ENCODE measurements at regions not wholly inside any gene's neighbourhood (a gene's known extent, or its start where the extent isn't known, plus 50 kb on each side); places are given as distances from the start of the nearest gene placed in this dataset.

DNA sequence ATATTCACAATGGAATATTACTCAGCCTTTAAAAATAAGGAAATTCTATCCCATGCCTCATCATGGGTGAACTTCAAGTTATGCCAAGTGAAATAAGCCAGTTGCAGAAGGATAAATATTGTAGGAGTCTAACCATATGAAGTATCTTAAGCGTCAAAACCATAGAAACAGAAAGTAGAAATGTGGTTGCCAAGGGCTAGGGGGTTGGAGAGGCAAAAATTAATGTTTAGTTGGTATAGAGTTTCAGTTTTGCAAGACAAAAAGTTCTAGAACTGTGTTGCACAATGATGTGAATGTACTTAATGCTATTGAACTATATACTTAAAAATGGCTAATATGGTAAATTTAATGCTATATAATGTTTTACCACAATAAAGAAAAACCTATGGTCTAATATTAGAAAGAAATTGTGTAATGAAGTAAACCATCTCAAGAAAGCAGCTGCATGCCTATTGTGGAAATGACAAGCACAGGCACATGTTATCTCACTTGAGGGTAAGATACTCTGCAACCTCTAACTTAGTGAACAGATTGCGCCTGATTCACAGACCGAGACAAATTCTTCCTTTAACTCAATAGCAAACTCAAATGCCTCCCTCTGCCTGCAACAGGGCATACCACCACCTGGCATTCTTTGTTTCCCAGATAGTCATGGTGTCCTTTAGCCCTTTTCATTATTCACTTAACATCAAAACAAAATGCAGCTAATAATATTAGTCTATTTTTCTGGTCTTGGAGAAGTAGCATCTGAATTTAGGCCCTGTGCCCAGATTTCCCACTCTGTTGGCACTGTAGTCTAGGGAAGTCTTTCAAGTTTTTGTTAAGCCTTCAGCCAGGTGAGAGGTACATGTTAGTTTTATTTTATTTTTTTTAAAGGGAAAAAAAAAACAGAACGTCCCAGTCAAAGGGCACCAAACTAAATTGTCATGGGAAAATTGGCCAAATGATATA, 80.2 kb upstream of the ACP3 start:
- TF ChIP-seq POLR2A (IDR thresholded peaks at IDR 0.05) (no peak), POLR2AphosphoS5 (IDR thresholded peaks at IDR 0.05; ENCODE audit: insufficient read depth in 1 of 2, low read depth in 1 of 2) (no peak), CTCF (IDR thresholded peaks at IDR 0.05) (no peak)
- no peaks in the 10 kb centered on the region for H3K4me1 ChIP-seq
- H3K36me3 ChIP-seq = no peaks in the 10 kb centered on the region
- H3K27ac ChIP-seq = no peak overlapping the region
- DNase-seq (ENCODE audit: extremely low spot score in 2 of 2) = no peak
- intact Hi-C loops (cut with DNase I) = no loop called here
- no peaks in the 10 kb centered on the region for H3K9me3 ChIP-seq
- no peaks in the 10 kb centered on the region for H3K27me3 ChIP-seq
- H3K4me3 ChIP-seq = no peak overlapping the region

DNA sequence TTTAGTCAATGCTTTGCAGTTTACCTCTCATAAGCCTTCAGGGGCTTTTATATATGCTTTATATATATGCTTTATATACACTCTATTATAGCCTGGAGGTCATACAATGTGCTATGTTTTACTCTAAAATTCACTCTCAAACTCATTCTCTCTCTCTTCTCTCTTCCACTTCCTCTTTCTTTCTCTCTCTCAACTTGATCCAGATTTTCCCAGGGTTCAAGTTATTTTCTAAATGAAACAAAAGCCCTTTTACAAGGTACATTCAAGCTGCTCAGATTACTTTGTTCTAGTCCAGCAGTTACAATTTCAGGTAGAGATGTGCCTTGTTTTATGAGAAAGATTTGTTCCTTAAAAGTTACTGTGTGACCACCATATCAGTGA, 79.6 kb upstream of the ACP3 start:
- H3K27me3 ChIP-seq = no peaks in the 10 kb centered on the region
- no peaks in the 10 kb centered on the region for H3K9me3 ChIP-seq
- H3K4me3 ChIP-seq = no peak overlapping the region
- H3K27ac ChIP-seq = no peak overlapping the region
- TF ChIP-seq POLR2AphosphoS5 (IDR thresholded peaks at IDR 0.05; ENCODE audit: insufficient read depth in 1 of 2, low read depth in 1 of 2) = no peak
- no peaks in the 10 kb centered on the region for H3K4me1 ChIP-seq
- no peak for DNase-seq (ENCODE audit: extremely low spot score in 2 of 2)
- intact Hi-C loops (cut with DNase I) = no loop called here
- no peaks in the 10 kb centered on the region for H3K36me3 ChIP-seq

GRCh38 chr3:132239587-132239986, 77.6 kb upstream of the ACP3 start:
- no peak overlapping the region for H3K4me3 ChIP-seq
- no peak for TF ChIP-seq CTCF (IDR thresholded peaks at IDR 0.05)
- no peak for TF ChIP-seq POLR2A (IDR thresholded peaks at IDR 0.05)
- no peak for TF ChIP-seq POLR2AphosphoS5 (IDR thresholded peaks at IDR 0.05; ENCODE audit: insufficient read depth in 1 of 2, low read depth in 1 of 2)
- no peak overlapping the region for H3K27ac ChIP-seq
- H3K4me1 ChIP-seq = no peaks in the 10 kb centered on the region
- H3K27me3 ChIP-seq = no peaks in the 10 kb centered on the region
- DNase-seq (ENCODE audit: extremely low spot score in 2 of 2) = no peak
- no peaks in the 10 kb centered on the region for H3K36me3 ChIP-seq
- intact Hi-C loops (cut with DNase I) = no loop called here
- no peaks in the 10 kb centered on the region for H3K9me3 ChIP-seq

DNA sequence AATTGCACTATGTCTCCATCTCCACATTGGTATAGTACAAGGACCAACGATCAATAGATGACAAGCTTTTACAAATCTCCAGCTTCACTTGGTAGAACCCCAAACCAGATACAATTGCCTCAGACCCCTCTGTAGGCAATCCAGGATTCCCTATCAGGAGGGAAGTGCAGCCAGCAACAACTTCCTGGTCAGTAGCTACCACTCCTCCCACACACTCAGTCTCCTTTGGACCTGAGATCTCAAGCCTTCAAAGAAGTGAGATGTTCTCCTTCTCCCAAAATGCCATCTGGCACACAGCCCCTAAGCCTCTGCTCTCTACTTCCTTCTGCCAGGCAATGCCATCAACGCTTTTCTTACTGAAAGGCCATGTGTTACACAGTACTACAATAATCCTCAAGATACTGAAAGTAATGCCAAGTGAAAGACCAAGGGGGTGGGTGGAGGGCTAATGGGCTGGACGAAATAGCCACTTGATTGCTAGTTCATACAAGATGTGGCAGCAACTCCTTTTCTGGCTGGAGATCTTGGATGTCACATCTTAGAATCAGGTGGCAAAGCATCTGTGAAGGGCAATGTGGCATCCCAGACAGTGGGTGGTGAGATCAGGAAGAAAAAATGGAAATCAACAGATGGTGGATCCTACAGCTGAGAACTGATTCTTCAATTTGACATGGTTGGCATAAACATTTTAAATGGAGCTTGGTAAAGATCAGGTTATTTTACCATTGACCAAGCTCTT, 75.3 kb upstream of the ACP3 start:
- Histone ChIP-seq H3K9me3 (no peaks in the 10 kb centered on the region), H3K36me3 (no peaks in the 10 kb centered on the region), H3K27ac (no peak overlapping the region), H3K4me3 (no peak overlapping the region), H3K27me3 (no peaks in the 10 kb centered on the region), H3K4me1 (no peaks in the 10 kb centered on the region)
- no peak for DNase-seq (ENCODE audit: extremely low spot score in 2 of 2)
- intact Hi-C loops (cut with DNase I) = no loop called here
- TF ChIP-seq POLR2AphosphoS5 (IDR thresholded peaks at IDR 0.05; ENCODE audit: insufficient read depth in 1 of 2, low read depth in 1 of 2) = no peak
- TF ChIP-seq POLR2A (IDR thresholded peaks at IDR 0.05) = no peak
- no peak for TF ChIP-seq CTCF (IDR thresholded peaks at IDR 0.05)

DNA sequence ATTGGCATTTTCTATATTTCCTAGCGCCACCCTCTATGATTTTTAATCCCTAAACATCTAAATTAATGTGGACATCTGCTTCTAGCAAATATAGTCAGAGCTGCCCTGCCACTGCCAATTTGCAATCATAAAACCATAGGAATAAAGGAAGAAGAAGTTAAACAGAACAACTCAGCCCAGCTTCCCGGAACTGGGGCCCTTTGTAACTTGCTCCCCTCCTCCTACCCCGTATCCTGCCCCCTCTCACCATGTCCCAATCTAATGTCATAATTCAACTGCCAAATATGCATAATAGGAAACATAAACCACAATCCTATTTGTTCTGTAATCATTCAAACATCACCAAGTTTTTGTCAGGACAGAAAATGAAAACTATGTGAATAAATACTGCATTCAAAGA, 74.4 kb upstream of the ACP3 start:
- no peak overlapping the region for H3K27ac ChIP-seq
- no peaks in the 10 kb centered on the region for H3K9me3 ChIP-seq
- no peaks in the 10 kb centered on the region for H3K36me3 ChIP-seq
- no peak for DNase-seq (ENCODE audit: extremely low spot score in 2 of 2)
- intact Hi-C loops (cut with DNase I) = no loop called here
- H3K4me1 ChIP-seq = no peaks in the 10 kb centered on the region
- no peak for TF ChIP-seq POLR2AphosphoS5 (IDR thresholded peaks at IDR 0.05; ENCODE audit: insufficient read depth in 1 of 2, low read depth in 1 of 2)
- TF ChIP-seq POLR2A (IDR thresholded peaks at IDR 0.05) = no peak
- no peak for TF ChIP-seq CTCF (IDR thresholded peaks at IDR 0.05)
- no peak overlapping the region for H3K4me3 ChIP-seq
- H3K27me3 ChIP-seq = no peaks in the 10 kb centered on the region
